Ureter (tissue), 1 donor: ENCODE measurements at regions not wholly inside any gene's neighbourhood (a gene's known extent, or its start where the extent isn't known, plus 50 kb on each side); places are given as distances from the start of the nearest gene placed in this dataset.
"Not testable (repeated sequence)": the region's sequence is repeated elsewhere in the genome, so short reads cannot be mapped to it uniquely, and the experiment has no call there.

Source experiments
- DNase-seq: peaks from one replicate; pipeline ENCODE4 v3.0.0-alpha.2; 2020; ENCODE audit warnings: low spot score
- donor health status: DM: yes; HTN: yes; CAD: no.

- DNase-seq = not testable (repeated sequence)
Measured at GRCh38 chr4:135447598-135447997, 1246.0 kb upstream of the PABPC4L start.

GRCh38 chr4:135434936-135435335, 1233.3 kb upstream of the PABPC4L start:
- DNase-seq = no peak

- no peak for DNase-seq
Measured at GRCh38 chr4:135429528-135429927, 1227.9 kb upstream of the PABPC4L start.

- no peak for DNase-seq
Measured at GRCh38 chr4:135418353-135418752, 1216.8 kb upstream of the PABPC4L start.

- DNase-seq = no peak
Measured at GRCh38 chr4:135412213-135412612, 1210.6 kb upstream of the PABPC4L start.

GRCh38 chr4:135411251-135411650, 1209.7 kb upstream of the PABPC4L start:
- no peak for DNase-seq

- DNase-seq = not testable (repeated sequence)
Measured at GRCh38 chr4:135409261-135409660, 1207.7 kb upstream of the PABPC4L start.

GRCh38 chr4:135408109-135408508, 1206.5 kb upstream of the PABPC4L start:
- no peak for DNase-seq

GRCh38 chr4:135406597-135406996, 1205.0 kb upstream of the PABPC4L start:
- not testable (repeated sequence) for DNase-seq

GRCh38 chr4:135385830-135386581, 1184.4 kb upstream of the PABPC4L start:
- no peak for DNase-seq

GRCh38 chr4:135383356-135384288, 1182.0 kb upstream of the PABPC4L start:
- DNase-seq = no peak

- DNase-seq = no peak
Measured at GRCh38 chr4:135382280-135382959, 1180.8 kb upstream of the PABPC4L start.

- DNase-seq = no peak
Measured at GRCh38 chr4:135372131-135372530, 1170.5 kb upstream of the PABPC4L start.

- no peak for DNase-seq
Measured at GRCh38 chr4:135371137-135371536, 1169.5 kb upstream of the PABPC4L start.

GRCh38 chr4:135368831-135369230, 1167.2 kb upstream of the PABPC4L start:
- no peak for DNase-seq

GRCh38 chr4:135365065-135365464, 1163.5 kb upstream of the PABPC4L start:
- DNase-seq = no peak

GRCh38 chr4:135359128-135359527, 1157.5 kb upstream of the PABPC4L start:
- no peak for DNase-seq

GRCh38 chr4:135357091-135357490, 1155.5 kb upstream of the PABPC4L start:
- no peak for DNase-seq

GRCh38 chr4:135354876-135355275, 1153.3 kb upstream of the PABPC4L start:
- no peak for DNase-seq

- no peak for DNase-seq
Measured at GRCh38 chr4:135353008-135353407, 1151.4 kb upstream of the PABPC4L start.

GRCh38 chr4:135344492-135344891, 1142.9 kb upstream of the PABPC4L start:
- DNase-seq = no peak

GRCh38 chr4:135338181-135338580, 1136.6 kb upstream of the PABPC4L start:
- no peak for DNase-seq
